ENCODE measurements at regions not wholly inside any gene's neighbourhood (a gene's known extent, or its start where the extent isn't known, plus 50 kb on each side); places are given as distances from the start of the nearest gene placed in this dataset.

- Histone ChIP-seq H3F3A (ENCODE audit: low read depth) (no peaks in the 10 kb centered on the region), H3K4me1 (ENCODE audit: insufficient read depth, low read length, poor library complexity, severe bottlenecking) (no peaks in the 10 kb centered on the region), H3K4me3 (ENCODE audit: low read length, poor library complexity, severe bottlenecking) (no peak overlapping the region), H3K27me3 (ENCODE audit: insufficient read depth, low read length, poor library complexity, severe bottlenecking) (no peaks in the 10 kb centered on the region), H3K79me2 (ENCODE audit: insufficient read depth, low read length) (no peaks in the 10 kb centered on the region), H3K36me3 (ENCODE audit: insufficient read depth, low read length) (no peaks in the 10 kb centered on the region), H3K9ac (ENCODE audit: low read depth, low read length, poor library complexity, severe bottlenecking) (no peak overlapping the region), H3K4me2 (ENCODE audit: low read depth, low read length, poor library complexity, severe bottlenecking) (no peak overlapping the region), H3K9me2 (replicated peaks; ENCODE audit: low read depth, low read length) (no peaks in the 10 kb centered on the region), H3K9me3 (ENCODE audit: insufficient read depth, low read depth, low read length) (peaks cover 3% of the 10 kb centered on the region; the same call in 1 of the 2 replicates), H4K20me1 (ENCODE audit: insufficient read depth, low read length, poor library complexity, severe bottlenecking) (no peaks in the 10 kb centered on the region), H2AFZ (ENCODE audit: low read length) (no peak overlapping the region)
- no peak for TF ChIP-seq CTCF (conservative IDR thresholded peaks at IDR 0.05; ENCODE audit: low read length)
- TF ChIP-seq EZH2phosphoT487 (IDR thresholded peaks at IDR 0.05; ENCODE audit: borderline replicate concordance) = no peak
Measured at GRCh38 chr5:3339092-3339797, 256.4 kb upstream of the IRX1 start.

- no peaks in the 10 kb centered on the region for H3K4me1 ChIP-seq (ENCODE audit: insufficient read depth, low read length, poor library complexity, severe bottlenecking)
- H3K4me2 ChIP-seq (ENCODE audit: low read depth, low read length, poor library complexity, severe bottlenecking) = no peak overlapping the region
- no peaks in the 10 kb centered on the region for H3F3A ChIP-seq (ENCODE audit: low read depth)
- no peaks in the 10 kb centered on the region for H4K20me1 ChIP-seq (ENCODE audit: insufficient read depth, low read length, poor library complexity, severe bottlenecking)
- H3K9ac ChIP-seq (ENCODE audit: low read depth, low read length, poor library complexity, severe bottlenecking) = no peak overlapping the region
- H2AFZ ChIP-seq (ENCODE audit: low read length) = no peak overlapping the region
- H3K9me3 ChIP-seq (ENCODE audit: insufficient read depth, low read depth, low read length) = no peaks in the 10 kb centered on the region; the same call in 1 of the 2 replicates
- no peaks in the 10 kb centered on the region for H3K9me2 ChIP-seq (replicated peaks; ENCODE audit: low read depth, low read length)
- H3K27me3 ChIP-seq (ENCODE audit: insufficient read depth, low read length, poor library complexity, severe bottlenecking) = no peaks in the 10 kb centered on the region
- H3K79me2 ChIP-seq (ENCODE audit: insufficient read depth, low read length) = no peaks in the 10 kb centered on the region
- no peak overlapping the region for H3K4me3 ChIP-seq (ENCODE audit: low read length, poor library complexity, severe bottlenecking)
- TF ChIP-seq CTCF (conservative IDR thresholded peaks at IDR 0.05; ENCODE audit: low read length) (no peak), EZH2phosphoT487 (IDR thresholded peaks at IDR 0.05; ENCODE audit: borderline replicate concordance) (no peak)
- no peaks in the 10 kb centered on the region for H3K36me3 ChIP-seq (ENCODE audit: insufficient read depth, low read length)
Measured at GRCh38 chr5:3337812-3338541, 257.7 kb upstream of the IRX1 start.

- no peaks in the 10 kb centered on the region; the same call in 1 of the 2 replicates for H3K9me3 ChIP-seq (ENCODE audit: insufficient read depth, low read depth, low read length)
- H3F3A ChIP-seq (ENCODE audit: low read depth) = no peaks in the 10 kb centered on the region
Measured at GRCh38 chr5:3336666-3337065, 259.0 kb upstream of the IRX1 start.

More at GRCh38 chr5:3336666-3337065, 259.0 kb upstream of the IRX1 start:
- Histone ChIP-seq H3K27me3 (ENCODE audit: insufficient read depth, low read length, poor library complexity, severe bottlenecking) (no peaks in the 10 kb centered on the region), H3K4me2 (ENCODE audit: low read depth, low read length, poor library complexity, severe bottlenecking) (no peak overlapping the region), H4K20me1 (ENCODE audit: insufficient read depth, low read length, poor library complexity, severe bottlenecking) (no peaks in the 10 kb centered on the region), H3K9ac (ENCODE audit: low read depth, low read length, poor library complexity, severe bottlenecking) (no peak overlapping the region), H3K4me1 (ENCODE audit: insufficient read depth, low read length, poor library complexity, severe bottlenecking) (no peaks in the 10 kb centered on the region), H3K79me2 (ENCODE audit: insufficient read depth, low read length) (no peaks in the 10 kb centered on the region), H2AFZ (ENCODE audit: low read length) (no peak overlapping the region), H3K4me3 (ENCODE audit: low read length, poor library complexity, severe bottlenecking) (no peak overlapping the region), H3K36me3 (ENCODE audit: insufficient read depth, low read length) (no peaks in the 10 kb centered on the region), H3K9me2 (replicated peaks; ENCODE audit: low read depth, low read length) (no peaks in the 10 kb centered on the region)
- TF ChIP-seq EZH2phosphoT487 (IDR thresholded peaks at IDR 0.05; ENCODE audit: borderline replicate concordance) (no peak), CTCF (conservative IDR thresholded peaks at IDR 0.05; ENCODE audit: low read length) (no peak)

Data from Loucy (cell line).